Immature natural killer cell (primary cell): ENCODE measurements at regions not wholly inside any gene's neighbourhood (a gene's known extent, or its start where the extent isn't known, plus 50 kb on each side); places are given as distances from the start of the nearest gene placed in this dataset.

Experiments used
- DNase-seq, 3 donors: peaks; one replicate each; pipeline ENCODE4 v3.0.0; 2022; ENCODE audit warnings: mixed read lengths in 1 of 3
- H3K27ac Mint-ChIP-seq, 6 donors: one replicate each; pipeline ENCODE4 v1.8.0; 2020; ENCODE audit warnings: mixed read lengths in 6 of 6, mild to moderate bottlenecking in 5 of 6, inconsistent platforms in 4 of 6, moderate library complexity in 3 of 6
- H3K27me3 Mint-ChIP-seq, 3 donors: one replicate each; pipeline ENCODE4 v1.8.0; 2020 to 2021; ENCODE audit warnings: low read depth in 3 of 3, mild to moderate bottlenecking in 3 of 3, mixed read lengths in 3 of 3, moderate library complexity in 3 of 3, inconsistent platforms in 1 of 3
- H3K36me3 Mint-ChIP-seq, 3 donors: one replicate each; pipeline ENCODE4 v1.8.0; 2020; ENCODE audit warnings: mixed read lengths in 3 of 3, inconsistent platforms in 2 of 3, mild to moderate bottlenecking in 2 of 3
- H3K4me1 Mint-ChIP-seq, 2 donors: one replicate each; pipeline ENCODE4 v1.8.0; 2020; ENCODE audit warnings: inconsistent platforms in 2 of 2, mild to moderate bottlenecking in 2 of 2, mixed read lengths in 2 of 2, moderate library complexity in 1 of 2
- H3K4me3 Mint-ChIP-seq, 5 donors: one replicate each; pipeline ENCODE4 v1.8.0; 2020; ENCODE audit warnings: mild to moderate bottlenecking in 5 of 5, mixed read lengths in 5 of 5, inconsistent platforms in 3 of 5, moderate library complexity in 3 of 5
- H3K9me3 Mint-ChIP-seq, 6 donors: one replicate each; pipeline ENCODE4 v1.8.0; 2020; ENCODE audit warnings: mild to moderate bottlenecking in 6 of 6, mixed read lengths in 6 of 6, inconsistent platforms in 4 of 6, moderate library complexity in 3 of 6

DNA sequence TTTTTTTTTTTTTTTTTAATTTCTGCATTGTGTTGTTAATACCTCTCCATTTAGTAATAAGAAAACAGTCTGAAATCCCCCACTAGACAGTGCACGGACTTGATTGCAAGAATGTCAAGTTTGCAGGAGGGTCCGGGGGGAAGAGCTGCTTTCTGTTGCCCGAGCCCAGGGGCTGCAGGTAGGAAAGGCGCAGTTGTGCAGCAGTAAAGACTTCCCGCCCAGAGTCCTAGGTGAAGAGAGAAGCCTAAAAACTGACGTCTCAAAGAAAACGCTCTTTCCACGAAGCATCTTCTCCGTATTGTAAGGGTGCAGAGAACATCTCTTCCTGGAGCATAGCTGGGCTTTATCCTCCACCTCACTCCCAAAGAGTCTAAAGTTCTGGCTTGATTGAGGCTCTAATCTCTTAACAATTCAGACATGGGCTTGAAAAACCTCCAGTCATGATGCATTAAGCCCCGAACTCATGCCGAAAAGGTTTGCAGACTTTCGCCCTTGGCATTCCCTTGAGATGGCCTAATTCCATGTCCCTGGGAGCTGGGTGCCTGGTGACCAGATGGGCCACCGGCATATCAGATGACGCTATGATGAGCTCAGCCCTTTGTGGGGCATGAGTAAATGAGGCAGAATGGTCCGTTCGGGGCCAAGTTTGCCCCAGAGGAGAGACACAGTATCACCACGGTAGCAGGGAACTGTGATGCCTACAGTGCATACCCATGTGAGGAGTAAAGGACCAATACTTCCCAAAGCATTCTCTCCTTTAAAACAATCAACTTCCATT, 436.2 kb upstream of the ZFHX3 start:
- peaks cover 0 to 4% (median 0%) of the 10 kb centered on the region in 6 donors for H3K9me3 Mint-ChIP-seq
- H3K4me3 Mint-ChIP-seq: no peak overlapping the region
- peaks cover 2 to 10% (median 2%) of the 10 kb centered on the region in 3 donors for H3K27me3 Mint-ChIP-seq
- H3K4me1 Mint-ChIP-seq: peaks cover 0 to 6% of the 10 kb centered on the region in 2 donors
- H3K36me3 Mint-ChIP-seq: no peaks in the 10 kb centered on the region
- no peak overlapping the region for H3K27ac Mint-ChIP-seq
- no peak for DNase-seq

DNA sequence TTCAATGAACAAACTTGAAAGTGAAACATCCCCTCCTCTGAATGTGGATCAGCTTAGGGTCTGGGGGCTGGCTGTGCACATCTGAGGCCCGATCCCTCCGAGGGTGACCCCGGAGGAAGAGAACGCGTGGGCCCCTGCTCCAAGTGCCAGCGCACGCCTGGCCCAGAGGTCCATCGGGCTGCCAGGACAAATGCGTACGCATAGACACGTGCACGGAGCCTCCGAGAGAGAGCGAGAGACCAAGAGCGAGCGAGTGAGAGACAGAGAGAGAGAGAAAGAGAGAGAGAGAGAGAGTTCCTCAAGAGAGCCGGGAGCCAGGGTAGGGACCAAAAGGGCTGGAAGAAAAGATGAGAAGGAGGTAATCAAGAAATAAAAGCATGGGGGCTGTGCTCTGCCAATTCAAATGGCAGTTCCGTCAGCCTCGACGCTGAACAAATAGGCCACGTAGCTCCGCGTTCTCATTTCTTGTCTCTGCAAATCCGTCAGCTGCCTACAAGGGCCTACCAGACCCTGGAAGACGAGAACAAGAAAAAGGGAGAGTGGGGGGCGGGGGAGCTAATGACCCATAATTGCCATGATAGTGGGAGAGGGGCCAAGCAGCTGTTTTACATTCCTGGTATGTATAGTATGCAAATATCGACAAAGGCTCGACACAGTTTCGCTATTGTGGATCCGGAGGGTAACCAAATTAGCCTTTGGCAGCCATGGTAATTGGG, 435.3 kb upstream of the ZFHX3 start:
- Mint-ChIP-seq H3K9me3 (peaks cover 0 to 4% (median 0%) of the 10 kb centered on the region in 6 donors), H3K36me3 (no peaks in the 10 kb centered on the region), H3K27me3 (peaks cover 2 to 8% (median 2%) of the 10 kb centered on the region in 3 donors), H3K4me1 (peaks cover 0 to 6% of the 10 kb centered on the region in 2 donors), H3K27ac (no peak overlapping the region), H3K4me3 (peak overlapping the region in 2 of 5 donors; percentile 5 to 27)
- no peak for DNase-seq

DNA sequence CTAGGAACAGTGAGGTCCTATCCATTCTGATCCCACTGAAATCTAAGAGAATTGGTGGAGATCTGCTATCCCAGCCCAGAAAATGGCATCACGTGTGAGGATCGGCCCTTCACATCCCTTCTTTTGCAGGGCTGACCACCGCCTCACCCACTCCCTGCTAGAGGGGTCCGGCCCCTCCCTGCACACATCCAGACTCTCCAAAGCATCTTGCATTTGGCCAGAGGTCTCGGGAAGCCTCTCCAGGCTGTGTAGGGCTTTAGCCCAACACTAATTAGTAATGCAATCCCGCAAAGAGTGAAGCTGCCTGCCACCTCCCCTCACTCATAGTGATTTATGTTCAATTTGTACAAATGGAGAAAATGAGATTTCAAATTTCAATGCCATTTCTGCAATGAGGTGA, 434.4 kb upstream of the ZFHX3 start:
- H3K27ac Mint-ChIP-seq: no peak overlapping the region
- H3K4me1 Mint-ChIP-seq: peaks cover 0 to 6% of the 10 kb centered on the region in 2 donors
- peaks cover 0 to 4% (median 0%) of the 10 kb centered on the region in 6 donors for H3K9me3 Mint-ChIP-seq
- no peaks in the 10 kb centered on the region for H3K36me3 Mint-ChIP-seq
- no peak overlapping the region for H3K4me3 Mint-ChIP-seq
- no peak for DNase-seq
- peaks cover 2 to 8% (median 2%) of the 10 kb centered on the region in 3 donors for H3K27me3 Mint-ChIP-seq

DNA sequence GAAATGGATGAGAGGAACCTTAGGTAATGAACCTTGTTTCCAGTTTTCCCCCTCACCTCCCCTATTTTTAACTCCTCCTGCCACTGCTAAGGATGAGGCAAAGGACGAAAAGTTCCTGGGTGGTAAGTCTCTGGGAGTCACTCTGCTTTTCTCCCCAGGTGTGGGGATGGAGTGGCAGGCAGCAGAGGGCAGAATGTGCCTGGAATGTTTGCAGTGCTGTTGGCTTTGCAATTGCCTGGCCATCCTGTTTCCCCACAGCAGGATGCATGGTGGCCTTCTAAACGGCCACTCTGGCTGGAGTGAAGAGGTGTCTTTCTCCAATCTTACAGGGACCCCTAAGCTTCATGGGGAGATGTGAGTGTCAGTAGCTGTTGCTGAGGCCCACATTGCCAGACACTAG, 432.5 kb upstream of the ZFHX3 start:
- Mint-ChIP-seq H3K27me3 (peaks cover 2 to 8% (median 2%) of the 10 kb centered on the region in 3 donors), H3K27ac (no peak overlapping the region), H3K9me3 (peaks cover 0 to 2% (median 0%) of the 10 kb centered on the region in 6 donors), H3K36me3 (no peaks in the 10 kb centered on the region), H3K4me3 (no peak overlapping the region), H3K4me1 (peaks cover 0 to 6% of the 10 kb centered on the region in 2 donors)
- no peak for DNase-seq

DNA sequence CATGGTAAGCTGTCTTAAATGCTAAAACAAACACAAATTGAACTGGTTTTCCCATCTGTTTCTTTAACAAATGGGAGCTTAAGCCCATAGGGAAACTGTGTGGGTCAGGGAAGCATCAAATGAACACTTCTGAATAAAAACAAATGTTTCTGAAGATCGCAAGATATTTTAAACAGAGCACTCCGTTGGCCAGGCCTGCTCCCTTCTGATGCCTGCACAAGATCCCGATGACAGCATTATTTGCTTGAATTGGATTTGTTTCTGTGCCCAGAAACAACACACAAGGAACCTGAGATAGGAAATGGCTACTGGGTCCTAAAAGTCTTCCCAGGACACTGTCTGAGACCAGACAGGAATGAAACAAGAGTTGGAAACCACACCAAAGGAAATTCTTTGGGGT, 425.8 kb upstream of the ZFHX3 start:
- Mint-ChIP-seq H3K27ac (no peak overlapping the region), H3K9me3 (peaks cover 0 to 2% (median 0%) of the 10 kb centered on the region in 6 donors), H3K27me3 (peaks cover 0 to 3% (median 2%) of the 10 kb centered on the region in 3 donors), H3K36me3 (no peaks in the 10 kb centered on the region), H3K4me3 (no peak overlapping the region), H3K4me1 (no peaks in the 10 kb centered on the region)
- no peak for DNase-seq

DNA sequence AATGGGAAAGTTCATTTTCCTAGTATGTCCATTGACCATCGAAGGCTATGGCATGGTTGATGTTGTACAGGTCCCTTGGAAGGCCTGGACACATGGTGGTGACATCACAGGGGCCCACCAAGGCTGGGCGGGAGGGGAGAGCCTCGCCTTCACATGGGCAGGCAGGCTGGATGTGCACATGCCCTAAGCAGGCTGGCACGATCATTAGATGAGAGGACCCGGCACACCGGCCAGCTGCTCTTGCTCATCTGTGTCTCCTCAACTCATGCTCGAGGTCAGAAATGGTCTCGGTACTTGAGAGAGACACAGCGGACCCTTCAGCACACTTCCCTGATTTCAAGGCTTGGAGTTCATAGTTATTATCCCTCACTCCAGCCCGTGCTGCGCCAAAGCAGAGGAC, 416.9 kb upstream of the ZFHX3 start:
- Mint-ChIP-seq H3K36me3 (no peaks in the 10 kb centered on the region), H3K9me3 (peaks cover 0 to 10% (median 3%) of the 10 kb centered on the region in 6 donors), H3K27me3 (peaks cover 0 to 3% (median 0%) of the 10 kb centered on the region in 3 donors), H3K4me3 (no peak overlapping the region), H3K27ac (no peak overlapping the region), H3K4me1 (no peaks in the 10 kb centered on the region)
- no peak for DNase-seq

DNA sequence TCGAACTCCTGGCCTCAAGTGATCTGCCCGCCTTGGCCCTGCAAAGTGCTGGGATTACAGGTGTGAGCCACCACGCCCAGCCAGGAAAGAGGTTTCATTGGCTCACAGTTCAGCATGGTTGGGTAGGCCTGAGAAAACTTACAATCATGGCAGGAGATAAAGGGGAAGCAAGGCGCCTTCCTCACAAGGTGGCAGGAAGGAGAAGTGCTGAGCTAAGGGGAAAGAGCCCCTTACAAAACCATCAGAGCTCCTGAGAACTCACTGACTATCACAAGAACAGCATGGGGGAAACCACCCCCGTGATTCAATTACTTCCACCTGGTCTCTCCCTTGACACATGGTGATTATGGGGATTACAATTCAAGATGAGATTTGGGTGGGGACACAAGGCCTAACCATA, 411.7 kb upstream of the ZFHX3 start:
- Mint-ChIP-seq H3K27me3 (no peaks in the 10 kb centered on the region), H3K9me3 (peaks cover 0 to 15% (median 3%) of the 10 kb centered on the region in 6 donors), H3K4me3 (no peak overlapping the region), H3K4me1 (no peaks in the 10 kb centered on the region), H3K27ac (no peak overlapping the region), H3K36me3 (no peaks in the 10 kb centered on the region)
- DNase-seq: no peak

DNA sequence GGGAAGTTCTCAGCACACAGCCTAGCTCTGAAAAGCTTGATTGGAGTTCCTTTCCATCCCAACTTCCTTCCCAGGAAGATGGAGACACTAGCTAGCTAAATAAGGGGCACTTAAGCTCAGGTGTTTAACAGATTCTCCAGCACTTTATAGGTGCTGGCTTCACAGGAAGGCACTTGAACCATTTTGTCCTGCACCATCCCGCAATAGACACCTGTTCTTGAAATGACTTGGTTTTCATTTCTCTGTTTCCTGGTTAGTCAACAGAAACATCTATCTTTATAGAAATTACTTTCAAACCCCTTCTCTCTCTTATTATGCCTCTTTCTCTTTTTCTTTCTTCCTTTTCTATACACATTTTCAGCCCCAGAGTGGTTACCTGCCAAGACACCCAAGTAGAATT, 409.9 kb upstream of the ZFHX3 start:
- peaks cover 0 to 12% (median 3%) of the 10 kb centered on the region in 6 donors for H3K9me3 Mint-ChIP-seq

DNA sequence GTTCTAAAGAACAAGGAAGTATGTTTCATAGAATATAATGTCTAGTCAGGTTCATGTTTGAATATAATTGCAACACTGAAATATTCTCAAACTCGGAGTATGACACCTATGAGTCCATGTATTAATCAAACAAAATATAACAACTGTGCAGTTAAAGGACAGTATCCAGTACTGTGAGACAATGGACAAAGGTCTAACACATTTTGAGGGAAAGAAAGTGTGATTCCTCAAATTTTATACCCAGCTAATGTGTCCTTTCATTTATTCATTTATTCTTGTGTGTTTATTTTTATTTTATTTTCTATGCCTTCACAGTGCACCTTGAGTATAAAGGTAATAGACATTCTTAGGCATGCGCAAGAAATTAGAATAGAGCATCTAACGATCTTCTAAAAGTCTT, 401.0 kb upstream of the ZFHX3 start:
- H3K36me3 Mint-ChIP-seq: no peaks in the 10 kb centered on the region
- DNase-seq: no peak
- no peaks in the 10 kb centered on the region for H3K27me3 Mint-ChIP-seq
- H3K4me3 Mint-ChIP-seq: no peak overlapping the region
- H3K9me3 Mint-ChIP-seq: peaks cover 2 to 22% (median 5%) of the 10 kb centered on the region in 6 donors
- H3K27ac Mint-ChIP-seq: no peak overlapping the region
- H3K4me1 Mint-ChIP-seq: no peaks in the 10 kb centered on the region

More for the DNA sequence above, 409.9 kb upstream of the ZFHX3 start:
- no peaks in the 10 kb centered on the region for H3K36me3 Mint-ChIP-seq
- no peak overlapping the region for H3K27ac Mint-ChIP-seq
- H3K27me3 Mint-ChIP-seq: no peaks in the 10 kb centered on the region
- no peak overlapping the region for H3K4me3 Mint-ChIP-seq
- DNase-seq: no peak
- H3K4me1 Mint-ChIP-seq: no peaks in the 10 kb centered on the region

DNA sequence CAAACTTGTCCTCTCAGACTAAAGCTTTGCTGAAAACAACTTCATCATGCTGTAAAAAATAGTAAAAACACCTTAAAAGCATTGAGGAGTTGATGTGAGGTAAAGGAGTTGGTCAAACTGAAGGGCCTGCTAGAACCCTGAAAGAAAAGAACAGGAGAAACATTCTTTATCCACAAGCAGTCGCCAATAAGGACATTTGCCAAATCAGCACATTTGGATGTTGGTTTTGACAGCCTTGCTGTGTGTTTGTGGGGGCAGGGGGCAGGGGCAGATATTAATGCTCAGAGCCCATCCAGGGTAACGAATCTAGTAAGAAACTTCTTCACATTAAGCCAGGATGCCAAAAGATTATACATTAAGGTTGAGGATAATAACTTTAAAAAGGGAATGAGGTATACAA, 399.9 kb upstream of the ZFHX3 start:
- Mint-ChIP-seq H3K27ac (no peak overlapping the region), H3K4me1 (no peaks in the 10 kb centered on the region), H3K27me3 (no peaks in the 10 kb centered on the region), H3K9me3 (peaks cover 0 to 22% (median 4%) of the 10 kb centered on the region in 6 donors), H3K36me3 (no peaks in the 10 kb centered on the region), H3K4me3 (no peak overlapping the region)
- DNase-seq: no peak

DNA sequence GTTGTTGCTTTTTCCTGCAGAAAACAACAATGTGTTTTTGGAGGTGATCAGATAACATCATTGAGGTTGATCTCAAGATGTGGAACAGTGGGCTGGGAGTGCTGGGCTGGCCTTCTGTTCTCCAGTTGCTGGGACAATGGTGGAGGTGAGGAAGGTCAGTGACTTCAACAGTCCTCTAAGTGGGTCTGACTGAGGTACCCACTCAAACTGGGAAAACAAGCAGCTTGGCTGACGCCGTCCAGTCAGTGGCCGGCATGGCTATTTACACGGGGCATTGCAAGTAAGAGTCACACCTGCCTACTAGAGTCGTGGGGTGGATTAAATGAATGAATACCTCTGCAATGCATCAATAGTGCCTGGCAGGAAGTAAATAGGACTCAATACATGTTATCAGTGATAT, 386.7 kb upstream of the ZFHX3 start:
- H3K4me1 Mint-ChIP-seq: no peaks in the 10 kb centered on the region
- no peak overlapping the region for H3K27ac Mint-ChIP-seq
- DNase-seq: no peak
- H3K4me3 Mint-ChIP-seq: no peak overlapping the region
- no peaks in the 10 kb centered on the region for H3K27me3 Mint-ChIP-seq
- no peaks in the 10 kb centered on the region for H3K36me3 Mint-ChIP-seq
- peaks cover 0 to 2% (median 0%) of the 10 kb centered on the region in 6 donors for H3K9me3 Mint-ChIP-seq

DNA sequence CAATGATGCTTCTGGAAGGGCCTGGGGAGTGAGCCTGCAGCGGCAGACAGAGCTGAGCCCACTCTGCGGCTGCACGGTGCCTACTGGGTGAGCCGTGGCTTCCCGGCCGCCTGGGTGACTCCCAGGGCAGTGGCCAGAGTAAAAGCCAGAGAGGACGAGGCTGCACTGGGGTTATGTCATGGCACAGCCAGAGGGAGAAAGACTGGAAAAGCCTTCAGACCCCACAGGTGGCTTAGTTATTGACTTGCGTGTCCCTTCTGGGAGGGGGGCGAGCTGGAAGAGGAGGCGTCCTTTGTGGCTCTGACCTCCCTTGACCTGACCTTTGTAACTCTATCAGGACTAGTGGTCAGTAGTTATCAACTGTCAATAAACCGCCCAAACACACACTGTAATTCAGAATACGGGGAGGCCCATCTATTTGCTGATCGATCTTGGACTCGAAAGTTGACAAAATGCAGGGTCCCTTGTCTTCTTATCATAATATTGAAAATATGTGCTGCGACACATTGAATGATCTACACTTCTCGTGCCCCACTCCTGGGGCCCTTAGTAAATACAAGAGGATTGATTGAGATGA, 385.9 kb upstream of the ZFHX3 start:
- Mint-ChIP-seq H3K36me3 (no peaks in the 10 kb centered on the region), H3K27me3 (no peaks in the 10 kb centered on the region)

DNA sequence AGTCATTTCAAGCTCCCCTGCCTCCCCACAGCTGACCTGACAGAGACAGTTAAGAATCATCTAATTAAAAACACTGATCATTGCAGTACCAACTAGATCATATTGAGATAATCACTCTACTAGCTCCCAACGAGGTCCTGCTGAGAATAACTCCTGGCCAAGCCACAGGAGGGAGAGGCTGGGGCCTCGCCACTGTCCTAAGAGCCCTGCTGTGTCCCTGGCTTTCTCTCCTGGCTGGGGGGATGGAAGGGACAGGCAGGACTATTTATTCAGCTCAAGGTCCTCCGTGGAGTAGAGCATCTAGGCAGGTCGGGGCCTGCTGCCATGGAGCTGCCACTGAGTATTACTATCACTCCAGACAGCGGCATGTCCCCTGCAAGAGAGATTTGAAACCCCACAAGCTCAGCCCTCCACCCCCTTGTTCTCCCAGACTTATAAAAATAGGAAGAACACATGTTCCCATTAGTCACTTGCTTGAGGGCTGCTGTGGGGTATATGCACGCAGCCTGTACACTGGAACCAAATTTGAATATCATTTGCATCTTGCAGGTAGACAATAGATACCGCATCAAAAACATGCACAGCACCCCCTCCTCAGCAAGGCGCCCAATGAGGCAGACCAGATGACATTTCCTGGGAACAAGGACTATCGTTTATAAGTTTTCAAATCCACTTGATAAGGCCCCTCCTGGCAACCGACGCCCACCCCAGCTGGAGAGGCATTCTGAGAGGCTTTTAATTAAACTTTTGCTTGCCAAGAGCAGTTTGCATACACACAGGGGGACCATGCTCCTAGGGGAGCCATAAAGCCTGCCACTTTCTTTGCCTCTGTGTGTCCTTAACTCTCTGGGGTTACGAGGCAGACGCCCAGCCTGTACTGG, 385.2 kb upstream of the ZFHX3 start:
- no peak for DNase-seq
- H3K27me3 Mint-ChIP-seq: peaks cover 0 to 2% (median 0%) of the 10 kb centered on the region in 3 donors
- peaks cover 0 to 2% (median 0%) of the 10 kb centered on the region in 6 donors for H3K9me3 Mint-ChIP-seq
- H3K36me3 Mint-ChIP-seq: no peaks in the 10 kb centered on the region
- no peaks in the 10 kb centered on the region for H3K4me1 Mint-ChIP-seq
- no peak overlapping the region for H3K4me3 Mint-ChIP-seq
- no peak overlapping the region for H3K27ac Mint-ChIP-seq

More for the DNA sequence above, 385.9 kb upstream of the ZFHX3 start:
- peaks cover 0 to 2% (median 0%) of the 10 kb centered on the region in 6 donors for H3K9me3 Mint-ChIP-seq
- H3K4me3 Mint-ChIP-seq: no peak overlapping the region
- no peak overlapping the region for H3K27ac Mint-ChIP-seq
- H3K4me1 Mint-ChIP-seq: no peaks in the 10 kb centered on the region
- DNase-seq: no peak
